ENCODE measurements at regions not wholly inside any gene's neighbourhood (a gene's known extent, or its start where the extent isn't known, plus 50 kb on each side); places are given as distances from the start of the nearest gene placed in this dataset.
"Not testable (repeated sequence)": the region's sequence is repeated elsewhere in the genome, so short reads cannot be mapped to it uniquely, and the experiment has no call there.

DNA sequence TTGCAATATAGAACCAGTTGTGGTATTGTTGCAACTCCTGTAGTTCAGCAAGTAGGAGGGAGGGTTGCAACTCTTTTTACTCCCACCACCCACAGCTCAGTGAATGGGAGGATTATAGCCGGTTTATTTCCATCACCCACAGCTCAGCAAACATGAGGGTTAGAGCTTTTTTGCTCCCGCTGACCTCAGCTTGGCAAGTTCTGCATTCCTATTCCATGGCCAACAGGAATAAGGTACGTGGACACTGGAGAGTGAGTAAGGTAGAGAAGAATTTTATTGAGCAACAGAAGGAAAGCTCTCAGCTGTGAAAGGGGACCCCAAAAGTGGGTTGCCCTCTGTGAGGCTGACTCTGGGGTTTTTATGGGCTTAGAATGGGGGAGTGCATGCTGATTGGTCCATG is 167.1 kb upstream of the SMIM30 start:
- ChIA-PET CTCF (no interaction called here), POLR2A (ENCODE audit: low non-redundant PET) (no interaction called here)
- H3K27ac ChIP-seq, result no peak overlapping the region
- TF ChIP-seq, protein P1, sequence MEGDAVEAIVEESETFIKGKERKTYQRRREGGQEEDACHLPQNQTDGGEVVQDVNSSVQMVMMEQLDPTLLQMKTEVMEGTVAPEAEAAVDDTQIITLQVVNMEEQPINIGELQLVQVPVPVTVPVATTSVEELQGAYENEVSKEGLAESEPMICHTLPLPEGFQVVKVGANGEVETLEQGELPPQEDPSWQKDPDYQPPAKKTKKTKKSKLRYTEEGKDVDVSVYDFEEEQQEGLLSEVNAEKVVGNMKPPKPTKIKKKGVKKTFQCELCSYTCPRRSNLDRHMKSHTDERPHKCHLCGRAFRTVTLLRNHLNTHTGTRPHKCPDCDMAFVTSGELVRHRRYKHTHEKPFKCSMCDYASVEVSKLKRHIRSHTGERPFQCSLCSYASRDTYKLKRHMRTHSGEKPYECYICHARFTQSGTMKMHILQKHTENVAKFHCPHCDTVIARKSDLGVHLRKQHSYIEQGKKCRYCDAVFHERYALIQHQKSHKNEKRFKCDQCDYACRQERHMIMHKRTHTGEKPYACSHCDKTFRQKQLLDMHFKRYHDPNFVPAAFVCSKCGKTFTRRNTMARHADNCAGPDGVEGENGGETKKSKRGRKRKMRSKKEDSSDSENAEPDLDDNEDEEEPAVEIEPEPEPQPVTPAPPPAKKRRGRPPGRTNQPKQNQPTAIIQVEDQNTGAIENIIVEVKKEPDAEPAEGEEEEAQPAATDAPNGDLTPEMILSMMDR (conservative IDR thresholded peaks at IDR 0.05; ENCODE audit: low read depth), result no peak
- DNase-seq (ENCODE audit: low spot score), result no peak

DNA sequence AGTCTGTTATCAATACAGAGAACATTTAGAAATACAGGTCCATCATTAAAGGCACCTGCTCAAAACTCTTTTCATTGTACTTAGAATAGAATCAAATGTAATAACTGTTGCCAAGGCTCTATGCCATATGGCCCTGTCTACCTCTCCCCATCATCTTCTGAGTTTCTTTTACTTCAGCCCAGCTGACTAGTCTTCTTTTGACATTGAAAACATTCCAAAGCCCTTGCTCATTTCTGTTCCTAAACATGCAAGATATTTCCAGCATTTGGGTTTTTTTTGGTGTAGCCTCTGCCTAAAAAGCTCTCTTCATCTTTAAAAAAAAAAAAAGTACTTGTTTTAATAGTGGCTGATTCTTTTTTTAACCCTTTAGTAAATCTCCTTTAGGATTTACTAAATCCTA is 165.5 kb upstream of the SMIM30 start:
- ChIA-PET CTCF (interaction anchor here (0.6 kb wide), 1 partner anchor 11 kb away, joined by 4 read pairs; no protein-coding TSS in a partner anchor), POLR2A (ENCODE audit: low non-redundant PET) (no interaction called here)
- TF ChIP-seq, protein P1 (conservative IDR thresholded peaks at IDR 0.05; ENCODE audit: low read depth), result no peak

DNA sequence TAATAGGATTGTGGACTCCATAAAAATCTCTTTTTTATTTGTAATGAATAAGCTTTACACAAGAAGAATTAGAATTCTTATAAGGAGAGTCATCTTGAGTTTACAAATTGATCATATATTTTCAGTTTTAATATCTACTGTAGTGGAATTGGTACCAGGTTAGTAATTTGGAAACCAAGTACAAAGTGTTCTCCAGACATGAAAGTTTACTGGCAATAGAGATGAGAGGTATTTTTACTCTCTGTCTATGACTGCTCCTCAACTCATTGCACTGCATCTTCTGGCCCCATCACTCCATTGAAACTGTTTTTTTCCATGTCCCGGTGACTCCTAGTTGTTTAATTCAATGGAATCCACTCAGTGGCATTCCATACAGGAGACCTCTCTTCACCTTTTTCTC is 164.5 kb upstream of the SMIM30 start:
- ChIA-PET CTCF (no interaction called here), POLR2A (ENCODE audit: low non-redundant PET) (no interaction called here)
- TF ChIP-seq, protein P1 (conservative IDR thresholded peaks at IDR 0.05; ENCODE audit: low read depth), result no peak
- no peak overlapping the region for H3K27ac ChIP-seq
- no peak for DNase-seq (ENCODE audit: low spot score)

More for the DNA sequence above, 165.5 kb upstream of the SMIM30 start:
- H3K27ac ChIP-seq, result no peak overlapping the region
- no peak for DNase-seq (ENCODE audit: low spot score)

DNA sequence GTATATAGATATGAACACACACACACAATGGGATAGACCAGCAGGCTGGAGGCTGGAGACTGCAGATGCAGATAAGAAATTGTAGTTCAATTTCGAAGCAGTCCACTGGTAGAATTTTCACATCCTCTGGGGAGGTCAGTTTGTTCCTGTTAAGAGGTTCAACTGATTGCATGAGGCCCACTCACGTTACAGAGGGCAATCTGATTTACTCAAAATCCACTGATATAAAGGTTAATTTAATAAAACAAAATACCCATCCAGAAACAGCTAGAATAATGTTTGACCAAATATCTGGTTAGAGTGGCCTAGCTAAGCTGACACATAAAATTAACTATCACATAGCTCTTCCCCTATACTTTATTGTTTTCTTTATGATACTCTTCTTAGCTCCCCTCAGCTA is 162.9 kb upstream of the SMIM30 start:
- CTCF ChIA-PET, result no interaction called here
- POLR2A ChIA-PET (ENCODE audit: low non-redundant PET), result no interaction called here
- H3K27ac ChIP-seq, result no peak overlapping the region
- no peak for DNase-seq (ENCODE audit: low spot score)
- TF ChIP-seq, protein P1 (conservative IDR thresholded peaks at IDR 0.05; ENCODE audit: low read depth), result no peak

DNA sequence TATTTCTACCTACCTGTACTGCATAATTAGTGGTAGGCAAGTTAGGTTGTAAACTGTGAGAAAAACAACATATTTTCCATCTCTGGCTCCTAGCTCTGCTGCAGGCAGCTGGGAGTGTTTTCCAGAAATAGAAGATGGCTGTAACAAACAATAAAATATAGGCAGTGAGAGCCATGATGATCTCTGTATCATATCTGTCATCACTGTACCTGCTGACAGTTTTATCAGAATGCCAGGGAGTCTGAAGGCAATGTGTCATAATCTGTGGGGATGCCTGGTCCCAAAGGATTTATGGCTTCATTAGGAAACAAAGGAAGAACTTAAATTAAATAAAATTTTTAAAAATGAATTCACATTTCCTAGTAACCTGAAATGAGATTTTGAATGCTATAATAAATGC is 160.9 kb upstream of the SMIM30 start:
- ChIA-PET CTCF (no interaction called here), POLR2A (ENCODE audit: low non-redundant PET) (no interaction called here)
- TF ChIP-seq, protein P1 (conservative IDR thresholded peaks at IDR 0.05; ENCODE audit: low read depth), result no peak
- DNase-seq (ENCODE audit: low spot score), result no peak
- H3K27ac ChIP-seq, result no peak overlapping the region

DNA sequence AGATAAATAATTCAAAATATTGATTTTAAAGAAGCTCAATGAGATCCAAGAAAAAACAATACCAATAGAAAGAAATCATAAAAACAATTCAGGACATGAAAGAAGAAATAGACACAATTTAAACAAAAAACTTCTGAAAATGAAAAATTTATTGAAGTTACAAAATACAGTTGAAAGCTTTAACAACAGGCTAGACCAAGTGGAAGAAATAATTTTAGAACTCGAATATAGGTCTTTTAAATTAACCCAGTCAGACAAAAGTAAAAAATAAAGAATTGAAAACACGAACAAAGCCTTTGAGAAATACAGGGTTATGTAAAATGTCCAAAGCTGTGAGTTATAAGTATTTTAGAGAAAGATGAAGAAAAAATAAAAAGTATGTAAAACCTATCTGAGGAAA is 152.4 kb upstream of the SMIM30 start:
- ChIA-PET POLR2A (ENCODE audit: low non-redundant PET) (no interaction called here), CTCF (no interaction called here)
- TF ChIP-seq, protein P1 (conservative IDR thresholded peaks at IDR 0.05; ENCODE audit: low read depth), result no peak
- no peak for DNase-seq (ENCODE audit: low spot score)
- H3K27ac ChIP-seq, result no peak overlapping the region

DNA sequence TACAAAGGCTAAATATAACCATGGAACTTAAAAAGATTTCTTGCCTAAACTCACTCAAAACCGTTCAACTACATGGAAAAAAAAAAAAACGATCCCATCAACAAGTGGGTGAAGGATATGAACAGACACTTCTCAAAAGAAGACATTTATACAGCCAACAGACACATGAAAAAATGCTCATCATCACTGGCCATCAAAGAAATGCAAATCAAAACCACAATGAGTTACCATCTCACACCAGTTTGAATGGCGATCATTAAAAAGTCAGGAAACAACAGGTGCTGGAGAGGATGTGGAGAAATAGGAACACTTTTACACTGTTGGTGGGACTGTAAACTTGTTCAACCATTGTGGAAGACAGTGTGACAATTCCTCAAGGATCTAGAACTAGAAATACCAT is 151.2 kb upstream of the SMIM30 start:
- CTCF ChIA-PET; H3K27ac ChIP-seq; POLR2A ChIA-PET (ENCODE audit: low non-redundant PET); DNase-seq (ENCODE audit: low spot score): not testable (repeated sequence)

All from RWPE1 (cell line).